ENCODE measurements at regions not wholly inside any gene's neighbourhood (a gene's known extent, or its start where the extent isn't known, plus 50 kb on each side); places are given as distances from the start of the nearest gene placed in this dataset.
A peak's percentile ranks its signal among the peaks of the same experiment; 100 is the strongest.

DNA sequence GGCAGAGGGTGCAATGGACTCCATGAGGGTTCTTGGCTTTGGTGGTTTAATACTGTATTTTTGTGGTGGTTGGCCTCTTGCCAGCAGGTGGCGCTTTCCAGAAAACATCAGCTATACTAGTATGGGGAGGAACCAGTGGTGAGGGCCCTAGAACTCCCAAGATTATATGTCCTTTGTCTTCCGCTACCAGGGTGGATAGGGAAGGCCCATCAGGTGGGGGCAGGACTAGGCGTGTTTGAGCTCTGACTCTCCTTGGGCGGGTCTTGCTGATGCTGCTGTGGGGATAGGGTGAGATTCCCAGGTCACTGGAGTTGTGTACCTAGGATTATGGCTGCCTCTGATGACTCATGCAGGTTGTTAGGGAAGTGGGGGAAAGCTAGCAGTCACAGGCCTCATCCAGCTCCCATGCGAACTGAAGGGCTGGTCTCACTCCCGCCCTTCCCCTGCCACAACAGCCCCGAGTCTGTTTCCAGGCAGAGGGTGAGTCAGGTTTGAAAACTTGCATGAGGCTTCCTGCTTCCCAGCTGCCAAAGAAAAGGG lies 357.7 kb downstream of the OTOL1 start:
- Histone ChIP-seq H3K9me3 (replicated peaks) (no peaks in the 10 kb centered on the region), H3K27me3 (no peaks in the 10 kb centered on the region), H3K4me1 (no peaks in the 10 kb centered on the region), H3K36me3 (no peaks in the 10 kb centered on the region), H3K27ac (no peak overlapping the region), H3K4me3 (no peak overlapping the region)
- peak; percentile 24 to 49 for DNase-seq

DNA sequence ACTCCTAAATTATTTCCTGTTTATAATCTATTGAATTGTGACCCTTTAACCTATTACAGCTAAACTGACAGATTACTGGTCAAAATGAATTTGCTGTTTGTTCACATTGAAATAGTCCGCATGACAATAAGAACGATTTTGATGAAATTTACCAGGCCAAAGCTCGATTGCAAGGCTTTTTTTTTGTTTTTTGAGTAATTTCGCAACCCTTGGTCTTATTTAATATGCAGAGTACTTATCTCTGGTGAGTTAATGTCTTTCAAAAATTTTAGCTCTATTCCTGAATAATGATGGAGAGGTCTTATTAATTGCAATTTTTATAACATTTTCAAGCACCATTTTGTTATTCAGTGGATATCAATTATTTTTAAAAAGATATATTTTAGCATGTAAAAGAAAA lies 362.4 kb downstream of the OTOL1 start:
- Histone ChIP-seq H3K4me3 (no peak overlapping the region), H3K36me3 (no peaks in the 10 kb centered on the region), H3K9me3 (replicated peaks) (no peaks in the 10 kb centered on the region), H3K4me1 (no peaks in the 10 kb centered on the region), H3K27me3 (no peaks in the 10 kb centered on the region), H3K27ac (no peak overlapping the region)
- DNase-seq: no peak

DNA sequence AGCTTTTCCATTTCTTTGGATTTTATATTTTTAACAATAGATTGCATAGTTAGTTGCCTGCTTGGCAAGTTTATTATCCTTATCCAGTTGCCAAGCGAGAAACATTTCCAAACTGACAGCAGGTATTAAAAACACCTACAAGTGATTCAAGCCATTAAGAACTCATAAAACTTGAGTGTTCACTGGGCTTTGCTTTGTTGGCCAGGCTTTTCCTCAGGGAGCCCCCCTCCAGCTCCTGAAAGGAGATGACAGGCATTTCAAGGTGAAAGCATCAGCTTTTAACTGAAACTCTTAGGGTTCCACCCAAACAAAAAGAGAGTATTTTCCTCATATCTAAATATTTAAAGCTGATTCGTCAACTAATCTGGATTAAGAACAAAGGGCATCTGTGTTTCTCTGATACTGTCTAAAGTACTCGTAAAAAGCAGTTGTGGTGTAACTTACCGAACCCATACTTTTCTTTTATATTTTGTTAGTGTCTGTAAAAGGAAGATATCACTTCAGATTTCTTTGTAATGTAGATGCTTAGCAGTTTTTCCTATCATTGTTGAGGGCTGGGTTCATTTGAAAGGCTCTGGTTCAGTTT lies 363.4 kb downstream of the OTOL1 start:
- H3K36me3 ChIP-seq: no peaks in the 10 kb centered on the region
- no peak overlapping the region for H3K4me3 ChIP-seq
- DNase-seq: no peak
- no peaks in the 10 kb centered on the region for H3K4me1 ChIP-seq
- H3K9me3 ChIP-seq (replicated peaks): no peaks in the 10 kb centered on the region
- H3K27me3 ChIP-seq: no peaks in the 10 kb centered on the region
- no peak overlapping the region for H3K27ac ChIP-seq

DNA sequence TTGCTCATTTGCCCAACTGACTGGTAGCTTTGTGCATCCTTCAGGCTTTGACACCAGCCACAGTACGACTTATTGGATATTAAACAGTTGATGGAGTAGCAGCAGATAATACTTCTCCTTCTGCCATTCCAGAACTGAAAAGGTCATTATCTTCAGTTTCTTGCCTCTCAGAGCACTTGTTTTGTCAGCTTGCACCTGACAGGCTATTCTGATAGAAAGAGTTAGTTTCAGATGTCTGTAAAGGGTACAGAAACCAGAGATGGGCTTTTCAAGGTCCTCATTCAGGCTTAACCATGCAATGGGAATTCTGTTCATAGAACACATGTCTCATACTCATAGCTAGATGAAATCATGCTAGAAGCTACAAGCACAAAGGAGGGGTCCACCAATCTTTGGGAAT lies 367.2 kb downstream of the OTOL1 start:
- Histone ChIP-seq H3K27me3 (no peaks in the 10 kb centered on the region), H3K4me1 (no peaks in the 10 kb centered on the region), H3K36me3 (no peaks in the 10 kb centered on the region), H3K9me3 (replicated peaks) (no peaks in the 10 kb centered on the region), H3K4me3 (no peak overlapping the region), H3K27ac (no peak overlapping the region)
- DNase-seq: no peak

DNA sequence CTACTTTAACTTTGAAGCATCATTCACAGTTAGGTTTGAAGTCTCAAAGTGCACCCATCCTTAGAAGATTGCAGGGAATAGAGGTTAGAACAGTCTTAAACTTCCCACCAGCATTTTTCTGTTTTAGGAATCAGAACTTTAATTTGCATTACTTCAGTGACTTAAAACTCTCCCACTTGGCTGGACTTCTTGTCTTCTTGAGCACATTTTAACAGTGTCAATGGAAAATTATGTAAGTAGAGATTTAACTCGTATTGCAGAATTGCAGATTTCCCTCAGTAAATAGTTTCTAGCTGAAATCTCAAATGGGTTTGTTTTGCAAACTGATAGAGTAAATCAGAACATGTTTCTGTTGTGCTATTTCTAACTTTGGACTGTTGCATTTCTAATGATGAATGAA lies 369.6 kb downstream of the OTOL1 start:
- Histone ChIP-seq H3K36me3 (no peaks in the 10 kb centered on the region), H3K4me1 (no peaks in the 10 kb centered on the region), H3K9me3 (replicated peaks) (no peaks in the 10 kb centered on the region), H3K4me3 (no peak overlapping the region), H3K27ac (no peak overlapping the region), H3K27me3 (no peaks in the 10 kb centered on the region)
- no peak for DNase-seq

DNA sequence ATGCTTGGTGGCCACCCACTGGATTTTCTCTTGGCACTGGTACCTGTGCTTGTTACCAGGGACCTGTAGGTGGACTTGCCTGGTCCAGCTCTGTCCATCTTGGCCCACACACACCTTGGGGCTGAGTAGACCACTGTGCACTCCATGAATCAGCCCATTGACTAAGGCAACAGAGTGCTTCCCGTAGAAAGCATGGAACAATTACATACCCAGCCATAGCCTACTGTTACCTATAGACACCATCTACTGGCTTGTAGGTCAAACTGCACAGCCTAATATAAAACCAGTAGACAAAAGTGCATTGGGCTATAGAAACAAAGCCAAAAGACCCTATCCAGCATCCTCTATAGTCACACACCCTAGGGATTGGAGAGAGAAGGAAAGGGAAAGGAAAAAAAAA lies 378.9 kb downstream of the OTOL1 start:
- H3K27me3 ChIP-seq: no peaks in the 10 kb centered on the region
- H3K36me3 ChIP-seq: no peaks in the 10 kb centered on the region
- no peaks in the 10 kb centered on the region for H3K9me3 ChIP-seq (replicated peaks)
- H3K4me3 ChIP-seq: no peak overlapping the region
- no peaks in the 10 kb centered on the region for H3K4me1 ChIP-seq
- no peak for DNase-seq
- H3K27ac ChIP-seq: no peak overlapping the region

DNA sequence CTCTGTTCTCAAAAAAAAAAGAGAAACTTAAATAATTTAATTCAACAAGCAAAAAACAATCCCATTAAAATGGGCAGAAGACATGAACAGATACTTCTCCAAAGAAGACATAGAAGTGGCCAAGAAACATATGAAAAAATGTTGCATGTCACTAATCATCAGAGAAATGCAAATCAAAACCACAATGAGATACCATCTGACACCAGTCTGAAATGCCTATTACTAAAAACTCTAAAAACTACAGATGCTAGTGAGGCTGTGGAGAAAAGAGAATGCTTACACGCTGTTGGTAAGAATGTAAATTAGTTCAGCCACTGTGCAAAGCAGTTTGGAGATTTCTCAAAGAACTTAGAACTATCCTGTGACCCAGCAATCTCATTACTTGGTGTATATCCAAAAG lies 382.9 kb downstream of the OTOL1 start:
- Histone ChIP-seq H3K4me1 (no peaks in the 10 kb centered on the region), H3K27me3 (no peaks in the 10 kb centered on the region), H3K27ac (no peak overlapping the region), H3K36me3 (no peaks in the 10 kb centered on the region), H3K4me3 (no peak overlapping the region), H3K9me3 (replicated peaks) (no peaks in the 10 kb centered on the region)
- DNase-seq: no peak

DNA sequence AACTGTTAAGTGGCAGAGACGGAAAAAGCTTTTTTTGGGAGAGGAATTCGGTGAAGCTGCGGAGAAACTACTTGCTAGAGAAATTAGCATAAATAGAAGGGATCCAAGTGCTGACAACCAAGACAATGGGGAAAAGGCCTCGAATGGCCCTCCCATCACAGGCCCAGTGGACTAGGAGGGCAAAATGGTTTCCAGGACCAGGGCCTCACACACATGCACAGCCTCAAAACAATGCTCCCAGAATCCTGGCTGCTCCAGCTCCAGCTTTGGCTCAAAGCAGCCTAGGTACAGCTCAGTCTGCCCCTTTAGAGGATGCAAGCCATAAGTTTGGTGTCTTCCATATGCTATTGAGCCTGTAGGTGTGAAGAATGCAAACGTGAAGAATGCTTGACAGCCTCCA lies 388.2 kb downstream of the OTOL1 start:
- Histone ChIP-seq H3K27ac (no peak overlapping the region), H3K4me3 (no peak overlapping the region), H3K9me3 (replicated peaks) (no peaks in the 10 kb centered on the region), H3K4me1 (no peaks in the 10 kb centered on the region), H3K36me3 (no peaks in the 10 kb centered on the region), H3K27me3 (no peaks in the 10 kb centered on the region)
- no peak for DNase-seq

DNA sequence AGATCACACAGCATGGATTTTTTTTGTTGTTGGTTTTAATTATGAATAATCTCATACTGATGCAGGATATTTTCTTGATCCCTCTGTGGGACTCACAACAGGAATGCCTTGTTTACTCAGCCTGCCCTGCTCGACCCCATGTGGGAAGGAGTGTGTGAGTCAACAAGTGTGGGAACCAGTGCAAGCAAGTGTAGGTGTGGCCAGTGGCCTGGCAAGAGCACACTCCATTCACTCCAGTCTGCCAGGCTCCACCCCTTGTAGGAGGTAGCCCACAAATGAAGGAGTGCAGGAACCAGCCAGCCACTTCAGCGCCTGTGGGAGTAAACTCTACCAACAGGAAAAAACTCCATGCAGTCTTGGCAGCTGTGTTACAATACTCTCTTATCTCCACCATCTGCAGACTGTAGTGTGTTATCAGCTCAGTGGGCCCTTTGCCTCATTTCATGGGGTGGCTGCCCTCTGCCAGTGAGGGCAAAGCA lies 393.6 kb downstream of the OTOL1 start:
- H3K36me3 ChIP-seq: no peaks in the 10 kb centered on the region
- no peak overlapping the region for H3K4me3 ChIP-seq
- H3K27ac ChIP-seq: no peak overlapping the region
- H3K9me3 ChIP-seq (replicated peaks): no peaks in the 10 kb centered on the region
- H3K27me3 ChIP-seq: no peaks in the 10 kb centered on the region
- DNase-seq: peak; percentile 3 to 4
- H3K4me1 ChIP-seq: no peaks in the 10 kb centered on the region

DNA sequence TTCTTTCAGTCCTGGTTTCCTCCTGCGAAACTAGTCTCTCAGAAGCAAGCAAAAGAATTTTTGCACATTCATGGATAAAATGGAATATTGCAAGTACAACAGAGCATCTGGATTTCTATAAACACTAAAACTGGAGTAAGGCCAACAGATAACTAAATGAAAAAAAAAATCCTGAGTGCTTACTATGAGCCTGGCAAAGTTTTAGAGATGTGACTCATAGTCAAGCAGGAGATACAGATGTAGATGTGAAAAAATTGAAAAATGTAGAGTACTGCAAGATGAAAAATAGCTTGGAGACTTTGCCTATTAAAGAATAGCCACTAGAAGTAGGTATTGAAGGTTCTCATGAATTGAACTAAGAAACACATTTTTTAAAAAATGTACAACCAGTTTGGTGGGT lies 397.4 kb downstream of the OTOL1 start:
- Histone ChIP-seq H3K36me3 (no peaks in the 10 kb centered on the region), H3K27me3 (no peaks in the 10 kb centered on the region), H3K4me3 (no peak overlapping the region), H3K4me1 (no peaks in the 10 kb centered on the region), H3K9me3 (replicated peaks) (no peaks in the 10 kb centered on the region), H3K27ac (no peak overlapping the region)
- no peak for DNase-seq

DNA sequence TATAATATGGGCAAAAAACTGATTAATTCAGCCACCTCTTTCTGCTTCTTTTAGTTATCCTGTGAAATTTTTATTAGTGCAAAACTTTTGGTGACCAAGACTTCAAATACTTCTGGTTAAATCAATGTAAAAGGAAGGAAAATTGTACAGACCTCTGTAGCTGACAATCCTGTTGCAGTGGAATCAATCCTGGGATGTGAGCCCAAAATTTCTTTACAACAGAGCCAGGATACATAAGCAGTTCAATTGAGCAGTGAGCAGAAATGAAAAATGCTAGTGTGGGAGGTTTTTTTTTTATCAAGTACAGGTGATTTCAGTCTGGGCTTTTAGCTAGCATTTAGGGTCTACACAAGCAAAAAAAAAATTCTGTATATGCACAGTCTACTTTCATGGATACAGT lies 398.0 kb downstream of the OTOL1 start:
- Histone ChIP-seq H3K4me3 (no peak overlapping the region), H3K9me3 (replicated peaks) (no peaks in the 10 kb centered on the region), H3K36me3 (no peaks in the 10 kb centered on the region), H3K27ac (no peak overlapping the region), H3K4me1 (no peaks in the 10 kb centered on the region), H3K27me3 (no peaks in the 10 kb centered on the region)
- DNase-seq: no peak

DNA sequence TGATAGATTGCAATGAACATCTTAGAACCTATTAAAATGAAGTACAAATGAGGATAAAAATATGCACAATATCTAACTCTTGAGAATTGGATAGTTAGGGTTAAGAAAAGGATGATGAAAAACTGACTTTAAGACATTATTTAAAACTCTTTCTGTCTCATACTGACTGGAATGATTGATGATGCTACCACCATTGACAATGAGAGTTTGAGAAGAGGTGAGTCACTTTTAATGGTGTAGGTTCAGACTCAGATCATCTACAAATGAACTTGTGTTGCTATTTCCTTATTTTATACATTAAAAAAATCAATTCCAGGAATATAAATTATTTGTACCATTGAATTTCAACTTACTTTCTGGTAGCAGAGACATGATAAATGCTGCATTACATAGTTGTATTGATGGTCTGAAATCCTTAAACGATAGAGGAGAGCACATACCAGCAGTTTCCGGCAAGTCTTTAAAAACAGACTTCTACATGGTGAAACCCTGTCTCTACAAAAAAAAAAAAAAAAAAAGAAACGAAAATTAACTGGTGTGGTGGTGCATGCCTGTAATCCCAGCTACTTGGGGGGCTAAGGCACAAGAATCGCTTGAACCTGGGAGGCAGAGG lies 409.0 kb downstream of the OTOL1 start:
- Histone ChIP-seq H3K36me3 (no peaks in the 10 kb centered on the region), H3K9me3 (replicated peaks) (no peaks in the 10 kb centered on the region), H3K4me3 (no peak overlapping the region), H3K27me3 (no peaks in the 10 kb centered on the region), H3K27ac (no peak overlapping the region), H3K4me1 (no peaks in the 10 kb centered on the region)
- DNase-seq: no peak

DNA sequence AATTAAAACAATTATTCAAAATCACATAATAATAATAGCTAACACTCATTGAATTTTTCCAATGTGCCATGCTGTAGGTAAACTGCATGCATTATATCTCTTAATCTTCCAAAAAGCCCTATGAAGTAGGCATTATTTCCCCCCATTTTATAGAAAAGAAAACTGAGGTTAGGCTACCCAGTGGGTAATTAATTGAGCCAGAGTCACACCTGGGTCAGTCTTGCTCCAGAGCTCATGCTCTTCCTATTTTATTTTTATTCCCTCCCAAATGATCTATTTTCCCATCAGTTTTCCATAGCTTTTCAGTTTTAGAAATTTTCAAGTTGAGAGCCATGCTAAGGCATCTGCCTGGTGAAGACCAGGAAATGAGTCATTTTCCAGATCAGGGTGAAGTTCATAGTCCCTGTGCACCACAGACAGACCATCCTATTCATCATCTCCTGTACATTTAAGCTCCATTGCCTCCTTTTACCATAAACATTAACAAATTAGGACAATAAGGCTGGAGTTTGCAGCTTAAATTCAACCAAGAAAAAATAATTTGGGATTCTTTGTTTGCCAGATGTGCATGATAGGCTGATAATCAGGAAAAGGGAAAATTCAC lies 417.3 kb downstream of the OTOL1 start:
- no peaks in the 10 kb centered on the region for H3K9me3 ChIP-seq (replicated peaks)
- H3K27ac ChIP-seq: no peak overlapping the region
- no peaks in the 10 kb centered on the region for H3K27me3 ChIP-seq
- H3K4me1 ChIP-seq: no peaks in the 10 kb centered on the region
- no peaks in the 10 kb centered on the region for H3K36me3 ChIP-seq
- no peak overlapping the region for H3K4me3 ChIP-seq
- no peak for DNase-seq

DNA sequence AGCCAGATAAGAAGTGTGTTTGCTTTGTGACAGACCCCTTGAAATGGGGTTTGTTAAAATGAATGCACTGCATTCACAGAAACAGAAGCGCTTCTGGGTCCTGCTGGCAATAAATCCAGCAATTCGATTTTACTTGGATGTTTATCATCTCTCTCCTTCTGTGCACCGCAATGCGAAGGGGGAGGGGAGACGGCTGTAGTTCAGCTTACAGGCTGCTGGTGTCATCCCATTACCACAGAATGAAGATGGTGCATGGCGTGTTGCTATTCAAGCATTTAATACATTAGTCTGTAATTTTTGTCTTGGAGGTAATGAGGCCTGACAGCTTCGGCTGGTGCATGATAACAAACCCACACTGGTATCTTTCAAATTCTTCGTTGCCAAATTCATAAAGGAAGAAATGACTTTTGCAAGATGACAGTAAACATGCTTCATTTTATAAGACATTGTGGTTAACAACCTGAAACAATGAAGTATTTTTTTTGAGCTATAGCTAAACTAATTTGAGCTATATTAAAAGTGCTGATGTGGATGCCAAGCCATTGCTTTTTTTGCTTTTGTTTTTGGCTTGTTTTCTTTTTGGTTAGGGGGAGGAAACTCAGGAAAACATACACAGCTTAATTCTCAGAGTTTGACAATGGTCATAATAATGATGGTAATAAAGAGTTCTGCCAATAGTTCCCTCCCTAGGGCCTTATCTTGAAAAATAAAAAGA lies 418.3 kb downstream of the OTOL1 start:
- no peaks in the 10 kb centered on the region for H3K36me3 ChIP-seq
- no peak overlapping the region for H3K4me3 ChIP-seq
- H3K27ac ChIP-seq: no peak overlapping the region
- no peaks in the 10 kb centered on the region for H3K4me1 ChIP-seq
- peak; percentile 21 to 50 for DNase-seq
- H3K9me3 ChIP-seq (replicated peaks): no peaks in the 10 kb centered on the region
- H3K27me3 ChIP-seq: no peaks in the 10 kb centered on the region

DNA sequence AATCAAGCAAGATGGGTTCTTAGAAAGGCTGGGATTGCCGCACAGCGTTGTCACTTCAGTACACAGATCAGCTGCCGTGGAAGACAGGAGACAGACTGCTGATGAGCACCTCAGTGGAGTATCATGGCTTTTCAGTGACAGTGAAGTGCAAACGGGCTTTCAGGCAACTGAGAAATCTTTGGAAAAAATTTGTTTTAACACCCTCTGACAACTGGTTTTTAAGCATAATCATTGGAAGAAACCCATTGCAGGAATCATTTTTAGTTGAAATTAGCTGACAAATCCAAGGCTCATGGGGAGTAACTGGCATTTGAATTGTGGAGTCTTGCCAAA lies 418.8 kb downstream of the OTOL1 start:
- Histone ChIP-seq H3K4me1 (no peaks in the 10 kb centered on the region), H3K27me3 (no peaks in the 10 kb centered on the region), H3K4me3 (no peak overlapping the region), H3K27ac (no peak overlapping the region), H3K9me3 (replicated peaks) (no peaks in the 10 kb centered on the region), H3K36me3 (no peaks in the 10 kb centered on the region)
- DNase-seq: no peak
